ENCODE measurements at regions not wholly inside any gene's neighbourhood (a gene's known extent, or its start where the extent isn't known, plus 50 kb on each side); places are given as distances from the start of the nearest gene placed in this dataset.

GRCh38 chr4:123804196-123804721, 407.7 kb downstream of the SPRY1 start:
- H3K4me1 Mint-ChIP-seq, result peaks cover 25% of the 10 kb centered on the region
- H3K27me3 Mint-ChIP-seq (ENCODE audit: low read depth), result no peaks in the 10 kb centered on the region
- H3K4me3 Mint-ChIP-seq, result no peak overlapping the region
- no peak overlapping the region for H3K27ac Mint-ChIP-seq
- H3K9me3 Mint-ChIP-seq, result peaks cover 5% of the 10 kb centered on the region
- TF ChIP-seq CTCF (IDR thresholded peaks at IDR 0.05; ENCODE audit: unreplicated experiment in 3 of 3), result no peak
- peaks cover 3% of the 10 kb centered on the region for H3K36me3 Mint-ChIP-seq (ENCODE audit: low read depth)

GRCh38 chr4:123806056-123806455, 409.5 kb downstream of the SPRY1 start:
- H3K4me1 Mint-ChIP-seq, result peaks cover 27% of the 10 kb centered on the region
- H3K27me3 Mint-ChIP-seq (ENCODE audit: low read depth), result no peaks in the 10 kb centered on the region
- no peaks in the 10 kb centered on the region for H3K36me3 Mint-ChIP-seq (ENCODE audit: low read depth)
- no peak for TF ChIP-seq CTCF (IDR thresholded peaks at IDR 0.05; ENCODE audit: unreplicated experiment in 3 of 3)
- H3K4me3 Mint-ChIP-seq, result no peak overlapping the region
- no peaks in the 10 kb centered on the region for H3K9me3 Mint-ChIP-seq
- H3K27ac Mint-ChIP-seq, result peak overlapping the region; percentile 13 to 24 (median 19)

GRCh38 chr4:123807187-123807586, 410.6 kb downstream of the SPRY1 start:
- Mint-ChIP-seq H3K27ac (peak overlapping the region in 1 of 3 experiments; percentile 0), H3K4me1 (peaks cover 35% of the 10 kb centered on the region), H3K36me3 (ENCODE audit: low read depth) (no peaks in the 10 kb centered on the region), H3K9me3 (no peaks in the 10 kb centered on the region), H3K4me3 (no peak overlapping the region), H3K27me3 (ENCODE audit: low read depth) (no peaks in the 10 kb centered on the region)
- no peak for TF ChIP-seq CTCF (IDR thresholded peaks at IDR 0.05; ENCODE audit: unreplicated experiment in 3 of 3)

GRCh38 chr4:123807866-123808265, 411.3 kb downstream of the SPRY1 start:
- H3K27ac Mint-ChIP-seq, result no peak overlapping the region
- no peaks in the 10 kb centered on the region for H3K27me3 Mint-ChIP-seq (ENCODE audit: low read depth)
- no peak overlapping the region for H3K4me3 Mint-ChIP-seq
- H3K36me3 Mint-ChIP-seq (ENCODE audit: low read depth), result no peaks in the 10 kb centered on the region
- peaks cover 32% of the 10 kb centered on the region for H3K4me1 Mint-ChIP-seq
- no peaks in the 10 kb centered on the region for H3K9me3 Mint-ChIP-seq
- TF ChIP-seq CTCF (IDR thresholded peaks at IDR 0.05; ENCODE audit: unreplicated experiment in 3 of 3), result no peak

GRCh38 chr4:123809864-123810263, 413.3 kb downstream of the SPRY1 start:
- TF ChIP-seq CTCF (IDR thresholded peaks at IDR 0.05; ENCODE audit: unreplicated experiment in 3 of 3), result no peak
- H3K27ac Mint-ChIP-seq, result no peak overlapping the region
- H3K4me1 Mint-ChIP-seq, result peaks cover 41% of the 10 kb centered on the region
- no peaks in the 10 kb centered on the region for H3K27me3 Mint-ChIP-seq (ENCODE audit: low read depth)
- no peaks in the 10 kb centered on the region for H3K36me3 Mint-ChIP-seq (ENCODE audit: low read depth)
- H3K9me3 Mint-ChIP-seq, result no peaks in the 10 kb centered on the region
- no peak overlapping the region for H3K4me3 Mint-ChIP-seq

GRCh38 chr4:123812066-123812390, 415.4 kb downstream of the SPRY1 start:
- H3K4me1 Mint-ChIP-seq, result peaks cover 39% of the 10 kb centered on the region
- H3K27me3 Mint-ChIP-seq (ENCODE audit: low read depth), result no peaks in the 10 kb centered on the region
- H3K4me3 Mint-ChIP-seq, result peak overlapping the region; percentile 45 to 63 (median 51)
- TF ChIP-seq CTCF (IDR thresholded peaks at IDR 0.05; ENCODE audit: unreplicated experiment in 3 of 3), result no peak
- no peaks in the 10 kb centered on the region for H3K9me3 Mint-ChIP-seq
- peak overlapping the region; percentile 75 to 92 (median 91) for H3K27ac Mint-ChIP-seq
- no peaks in the 10 kb centered on the region for H3K36me3 Mint-ChIP-seq (ENCODE audit: low read depth)
